GM21737 (cell line): ENCODE measurements at regions not wholly inside any gene's neighbourhood (a gene's known extent, or its start where the extent isn't known, plus 50 kb on each side); places are given as distances from the start of the nearest gene placed in this dataset.

ENCODE experiments used
- ATAC-seq: cut with Tn5 transposase; IDR thresholded peaks from one replicate; pipeline ENCODE4 v1.9.1; 2021; ENCODE audit warnings: mild to moderate bottlenecking, moderate library complexity; ENCODE audit not compliant: unreplicated experiment

GRCh38 chr15:35654332-35654731, 108.4 kb upstream of the DPH6 start:
- no peak for ATAC-seq

GRCh38 chr15:35657679-35658311, 111.8 kb upstream of the DPH6 start:
- no peak for ATAC-seq

GRCh38 chr15:35663956-35664355, 118.0 kb upstream of the DPH6 start:
- no peak for ATAC-seq

- no peak for ATAC-seq
These were observed 120.1 kb upstream of the DPH6 start for GRCh38 chr15:35665896-35666536.

GRCh38 chr15:35667908-35668307, 121.9 kb upstream of the DPH6 start:
- ATAC-seq: no peak

GRCh38 chr15:35669021-35669420, 123.1 kb upstream of the DPH6 start:
- no peak for ATAC-seq

GRCh38 chr15:35669432-35670045, 123.6 kb upstream of the DPH6 start:
- no peak for ATAC-seq

- ATAC-seq: no peak
These were observed 125.2 kb upstream of the DPH6 start for GRCh38 chr15:35671197-35671596.

GRCh38 chr15:35671981-35672380, 126.0 kb upstream of the DPH6 start:
- no peak for ATAC-seq

GRCh38 chr15:35673093-35673684, 127.2 kb upstream of the DPH6 start:
- ATAC-seq: peak; percentile 56

GRCh38 chr15:35674873-35675781, 129.2 kb upstream of the DPH6 start:
- ATAC-seq: no peak

- no peak for ATAC-seq
These were observed 132.8 kb upstream of the DPH6 start for GRCh38 chr15:35678774-35679173.

GRCh38 chr15:35679186-35679585, 133.2 kb upstream of the DPH6 start:
- ATAC-seq: no peak

- ATAC-seq: no peak
These were observed 135.0 kb upstream of the DPH6 start for GRCh38 chr15:35680951-35681350.

GRCh38 chr15:35686347-35686746, 140.4 kb upstream of the DPH6 start:
- ATAC-seq: no peak

GRCh38 chr15:35689266-35689665, 143.3 kb upstream of the DPH6 start:
- ATAC-seq: no peak

- ATAC-seq: no peak
These were observed 144.1 kb upstream of the DPH6 start for GRCh38 chr15:35690089-35690488.

GRCh38 chr15:35690698-35691116, 144.7 kb upstream of the DPH6 start:
- no peak for ATAC-seq

GRCh38 chr15:35691173-35691761, 145.3 kb upstream of the DPH6 start:
- ATAC-seq: no peak
